ENCODE measurements at regions not wholly inside any gene's neighbourhood (a gene's known extent, or its start where the extent isn't known, plus 50 kb on each side); places are given as distances from the start of the nearest gene placed in this dataset.

DNA sequence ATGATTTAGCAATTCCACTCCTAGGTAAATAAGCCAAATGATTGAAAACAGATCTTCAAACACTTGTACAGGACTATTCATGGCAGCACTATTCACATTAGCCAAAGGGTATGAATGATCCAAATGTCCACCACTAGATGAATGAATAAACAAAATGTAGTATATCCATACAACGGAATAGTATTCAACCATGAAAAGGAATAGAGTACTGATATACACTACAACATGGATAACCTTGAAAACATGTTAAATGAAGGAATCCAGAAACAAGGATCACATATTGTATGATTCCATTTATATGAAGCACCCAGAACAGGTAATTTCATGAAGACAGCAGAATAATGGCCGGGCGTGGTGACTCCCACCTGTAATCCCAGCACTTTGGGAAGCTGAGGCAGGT is 78.2 kb upstream of the IGF1R start:
- TF ChIP-seq, protein P1, sequence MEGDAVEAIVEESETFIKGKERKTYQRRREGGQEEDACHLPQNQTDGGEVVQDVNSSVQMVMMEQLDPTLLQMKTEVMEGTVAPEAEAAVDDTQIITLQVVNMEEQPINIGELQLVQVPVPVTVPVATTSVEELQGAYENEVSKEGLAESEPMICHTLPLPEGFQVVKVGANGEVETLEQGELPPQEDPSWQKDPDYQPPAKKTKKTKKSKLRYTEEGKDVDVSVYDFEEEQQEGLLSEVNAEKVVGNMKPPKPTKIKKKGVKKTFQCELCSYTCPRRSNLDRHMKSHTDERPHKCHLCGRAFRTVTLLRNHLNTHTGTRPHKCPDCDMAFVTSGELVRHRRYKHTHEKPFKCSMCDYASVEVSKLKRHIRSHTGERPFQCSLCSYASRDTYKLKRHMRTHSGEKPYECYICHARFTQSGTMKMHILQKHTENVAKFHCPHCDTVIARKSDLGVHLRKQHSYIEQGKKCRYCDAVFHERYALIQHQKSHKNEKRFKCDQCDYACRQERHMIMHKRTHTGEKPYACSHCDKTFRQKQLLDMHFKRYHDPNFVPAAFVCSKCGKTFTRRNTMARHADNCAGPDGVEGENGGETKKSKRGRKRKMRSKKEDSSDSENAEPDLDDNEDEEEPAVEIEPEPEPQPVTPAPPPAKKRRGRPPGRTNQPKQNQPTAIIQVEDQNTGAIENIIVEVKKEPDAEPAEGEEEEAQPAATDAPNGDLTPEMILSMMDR (IDR thresholded peaks at IDR 0.05; ENCODE audit: low read depth, low read length, missing control alignments), result no peak

DNA sequence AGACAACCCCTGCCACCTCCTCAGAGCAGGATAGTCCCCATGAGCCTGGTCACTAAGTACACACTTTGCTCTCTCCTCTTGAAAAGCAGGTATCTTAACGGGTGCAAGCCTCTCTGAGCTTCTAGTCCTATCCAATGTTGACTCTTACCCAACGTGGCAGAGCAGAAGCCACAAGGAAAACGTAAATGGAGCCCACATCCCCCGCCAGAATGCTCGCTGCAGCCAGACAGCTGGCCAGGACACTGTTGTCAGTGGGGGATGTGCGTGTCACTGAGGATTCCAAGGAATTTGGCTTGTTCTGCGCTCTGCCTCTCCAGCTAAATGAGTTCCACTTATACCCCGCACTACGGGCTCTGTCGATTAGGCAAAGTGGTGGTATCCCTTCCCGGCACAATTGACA is 67.8 kb upstream of the IGF1R start:
- Histone ChIP-seq H3K27me3 (replicated peaks) (no peaks in the 10 kb centered on the region), H3K4me3 (ENCODE audit: low read depth, low read length) (no peak overlapping the region), H3K36me3 (replicated peaks) (no peaks in the 10 kb centered on the region), H3K27ac (no peak overlapping the region)
- TF ChIP-seq, protein P1 (IDR thresholded peaks at IDR 0.05; ENCODE audit: low read depth, low read length, missing control alignments), result no peak
- no peak for DNase-seq
- in situ Hi-C loops (cut with HindIII; ENCODE audit: low pct_ligation_motif_present, low sequenced_read_pairs), result no loop called here

More for the DNA sequence above, 78.2 kb upstream of the IGF1R start:
- H3K27ac ChIP-seq, result no peak overlapping the region
- no peaks in the 10 kb centered on the region for H3K36me3 ChIP-seq (replicated peaks)
- no peak for DNase-seq
- in situ Hi-C loops (cut with HindIII; ENCODE audit: low pct_ligation_motif_present, low sequenced_read_pairs), result no loop called here
- no peaks in the 10 kb centered on the region for H3K27me3 ChIP-seq (replicated peaks)
- no peak overlapping the region for H3K4me3 ChIP-seq (ENCODE audit: low read depth, low read length)

DNA sequence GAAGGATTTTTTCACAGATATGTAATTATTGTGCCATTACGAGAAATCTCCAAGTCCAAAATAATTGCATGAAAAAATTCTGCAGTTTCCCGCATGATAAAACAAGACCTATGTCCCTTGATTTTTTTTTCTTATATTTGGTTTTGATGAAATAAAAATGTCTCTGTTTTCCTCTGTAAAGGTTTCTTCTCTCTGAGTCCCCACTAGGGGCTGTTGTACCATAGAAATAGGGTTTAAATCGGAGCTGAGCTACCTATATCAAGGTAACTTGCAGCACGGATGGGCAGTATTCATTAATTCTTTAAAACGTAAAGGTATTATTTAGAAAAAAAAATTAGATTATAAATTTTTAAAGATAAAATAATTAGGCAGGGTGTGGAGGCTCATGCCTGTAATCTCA is 66.6 kb upstream of the IGF1R start:
- TF ChIP-seq, protein P1 (IDR thresholded peaks at IDR 0.05; ENCODE audit: low read depth, low read length, missing control alignments), result peak; percentile 9
- no peaks in the 10 kb centered on the region for H3K36me3 ChIP-seq (replicated peaks)
- no peak for DNase-seq
- no peaks in the 10 kb centered on the region for H3K27me3 ChIP-seq (replicated peaks)
- no peak overlapping the region for H3K27ac ChIP-seq
- in situ Hi-C loops (cut with HindIII; ENCODE audit: low pct_ligation_motif_present, low sequenced_read_pairs), result no loop called here
- no peak overlapping the region for H3K4me3 ChIP-seq (ENCODE audit: low read depth, low read length)

DNA sequence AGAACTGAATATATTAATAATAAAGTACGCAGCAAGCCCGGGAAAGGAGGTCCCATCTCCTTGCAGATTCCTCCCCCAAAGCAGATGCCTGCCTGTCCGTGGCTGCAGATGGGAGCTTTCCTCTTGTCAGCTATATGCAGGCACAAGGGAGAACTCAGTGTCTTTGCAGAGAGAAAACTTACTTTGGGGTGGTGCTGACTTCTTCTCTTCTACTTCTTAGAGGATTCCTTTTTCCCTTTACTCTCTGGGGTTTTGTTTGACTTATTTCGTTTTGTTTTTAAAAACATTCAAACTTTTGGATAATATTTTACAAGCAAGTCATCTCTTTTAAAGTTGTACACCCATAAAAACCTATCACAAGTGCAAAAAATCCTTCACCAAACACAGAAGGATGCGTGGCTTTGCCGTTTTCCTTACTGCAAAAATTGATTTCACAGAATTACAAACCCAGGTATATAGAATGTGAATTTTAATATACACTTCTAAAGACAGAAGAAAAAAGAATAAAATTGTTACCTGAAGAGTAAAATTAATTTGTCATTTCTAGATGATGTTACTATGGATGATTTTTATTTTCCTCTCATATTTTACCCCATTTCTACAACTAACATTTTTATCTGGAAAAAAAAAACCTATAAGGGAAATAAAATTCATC is 65.3 kb upstream of the IGF1R start:
- Histone ChIP-seq H3K36me3 (replicated peaks) (no peaks in the 10 kb centered on the region), H3K27ac (no peak overlapping the region), H3K4me3 (ENCODE audit: low read depth, low read length) (no peak overlapping the region), H3K27me3 (replicated peaks) (no peaks in the 10 kb centered on the region)
- in situ Hi-C loops (cut with HindIII; ENCODE audit: low pct_ligation_motif_present, low sequenced_read_pairs), result no loop called here
- DNase-seq, result no peak
- TF ChIP-seq, protein P1 (IDR thresholded peaks at IDR 0.05; ENCODE audit: low read depth, low read length, missing control alignments), result no peak

DNA sequence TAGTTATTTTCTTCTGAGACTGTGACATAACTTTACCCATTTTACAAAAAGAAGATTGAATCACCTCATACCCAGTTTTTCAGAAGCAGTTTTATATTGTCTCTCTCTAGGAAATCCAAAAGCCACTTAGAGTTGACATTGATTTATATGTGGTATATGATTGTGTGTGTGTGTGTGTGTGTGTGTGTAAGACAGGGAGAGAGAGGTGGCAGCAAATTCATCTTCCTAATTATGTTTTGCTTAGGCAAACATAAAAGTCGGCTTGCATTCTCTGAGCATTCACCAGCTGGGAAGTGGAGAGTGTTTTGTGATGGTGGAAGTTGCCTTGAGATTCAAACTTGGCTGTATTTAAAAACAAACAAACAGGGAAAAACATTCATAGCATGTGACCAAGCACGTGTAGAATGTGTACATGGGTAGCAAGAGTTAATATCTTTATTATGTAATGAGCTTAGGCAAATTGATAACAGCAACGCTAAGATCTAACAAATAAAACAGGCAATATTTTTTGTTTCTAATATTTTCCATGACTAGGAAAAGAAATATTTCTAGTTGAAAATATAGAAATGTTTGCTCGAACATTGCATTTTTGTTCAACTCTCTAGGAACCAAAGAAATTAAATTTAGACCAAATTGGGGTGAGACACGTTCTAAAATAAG is 64.4 kb upstream of the IGF1R start:
- H3K27me3 ChIP-seq (replicated peaks), result no peaks in the 10 kb centered on the region
- no peak overlapping the region for H3K27ac ChIP-seq
- in situ Hi-C loops (cut with HindIII; ENCODE audit: low pct_ligation_motif_present, low sequenced_read_pairs), result no loop called here
- TF ChIP-seq, protein P1 (IDR thresholded peaks at IDR 0.05; ENCODE audit: low read depth, low read length, missing control alignments), result no peak
- H3K36me3 ChIP-seq (replicated peaks), result no peaks in the 10 kb centered on the region
- H3K4me3 ChIP-seq (ENCODE audit: low read depth, low read length), result no peak overlapping the region
- DNase-seq, result no peak
